Mesenchymal stem cell (in vitro differentiated cells and primary cell): ENCODE measurements at regions not wholly inside any gene's neighbourhood (a gene's known extent, or its start where the extent isn't known, plus 50 kb on each side); places are given as distances from the start of the nearest gene placed in this dataset.

Experiments used
- DNase-seq: peaks from one replicate; pipeline ENCODE4 v3.0.0-alpha.2; 2013
- H2AFZ ChIP-seq: one replicate; pipeline ENCODE4 v1.6.1; 2013; ENCODE audit warnings: low read depth, mild to moderate bottlenecking, control low read depth, inconsistent platforms, low read length, moderate library complexity
- H2AK5ac ChIP-seq: 2 replicates; pipeline ENCODE4 v1.6.1; 2013; ENCODE audit warnings: low read length, moderate library complexity, mild to moderate bottlenecking, inconsistent platforms; ENCODE audit not compliant: severe bottlenecking
- H2BK120ac ChIP-seq: one replicate; pipeline ENCODE4 v1.6.1; 2013; ENCODE audit warnings: low read depth, mild to moderate bottlenecking, inconsistent platforms, low read length, moderate library complexity
- H2BK12ac ChIP-seq, 2 experiments: one replicate each; pipeline ENCODE4 v1.6.1; 2013; ENCODE audit warnings: inconsistent platforms in 2 of 2, low read length in 2 of 2, mild to moderate bottlenecking in 2 of 2, moderate library complexity in 2 of 2, control low read depth in 1 of 2
- H2BK15ac ChIP-seq: one replicate; pipeline ENCODE4 v1.6.1; 2013; ENCODE audit warnings: mild to moderate bottlenecking, low read depth, inconsistent platforms; ENCODE audit not compliant: poor library complexity, severe bottlenecking
- H2BK5ac ChIP-seq: 2 replicates; pipeline ENCODE4 v1.6.1; 2013; ENCODE audit warnings: low read depth, mild to moderate bottlenecking, low read length, control low read depth, inconsistent platforms; ENCODE audit not compliant: poor library complexity, severe bottlenecking
- H3K14ac ChIP-seq, 2 experiments: one replicate each; pipeline ENCODE4 v1.6.1; 2013; ENCODE audit warnings: inconsistent platforms in 2 of 2, low read length in 2 of 2, control low read depth in 1 of 2, mild to moderate bottlenecking in 1 of 2, moderate library complexity in 1 of 2
- H3K18ac ChIP-seq, 2 experiments: one replicate each; pipeline ENCODE4 v1.6.1; 2013; ENCODE audit warnings: inconsistent platforms in 2 of 2, low read length in 2 of 2, control low read depth in 1 of 2, low read depth in 1 of 2, mild to moderate bottlenecking in 1 of 2
- H3K23ac ChIP-seq, 2 experiments: one replicate each; pipeline ENCODE4 v1.6.1; 2013; ENCODE audit warnings: inconsistent platforms in 2 of 2, low read length in 2 of 2, mild to moderate bottlenecking in 2 of 2, moderate library complexity in 2 of 2, control low read depth in 1 of 2
- H3K27ac ChIP-seq: 2 replicates; pipeline ENCODE4 v1.5.1; 2013; ENCODE audit warnings: mild to moderate bottlenecking, moderate library complexity, low read length, control low read depth, inconsistent platforms; ENCODE audit not compliant: poor library complexity, severe bottlenecking
- H3K27me3 ChIP-seq, 2 experiments: 2 replicates each; pipeline versions ENCODE4 v1.6.1 to v1.7.0; 2013; ENCODE audit warnings: low read length in 2 of 2, mild to moderate bottlenecking in 2 of 2, moderate library complexity in 2 of 2, control low read depth in 1 of 2, inconsistent platforms in 1 of 2; ENCODE audit not compliant: control insufficient read depth in 1 of 2, insufficient read depth in 1 of 2
- H3K36me3 ChIP-seq, 2 experiments: 2 replicates each; pipeline versions ENCODE4 v1.6.1 to v1.7.0; 2013; ENCODE audit warnings: low read length in 2 of 2, control low read depth in 1 of 2, inconsistent platforms in 1 of 2, low read depth in 1 of 2, mild to moderate bottlenecking in 1 of 2; ENCODE audit not compliant: insufficient read depth in 2 of 2, control insufficient read depth in 1 of 2
- H3K4ac ChIP-seq, 2 experiments: one replicate each; pipeline ENCODE4 v1.6.1; 2013; ENCODE audit warnings: inconsistent platforms in 2 of 2, low read length in 2 of 2, mild to moderate bottlenecking in 2 of 2, moderate library complexity in 2 of 2, control low read depth in 1 of 2, low read depth in 1 of 2
- H3K4me1 ChIP-seq: 2 replicates; pipeline ENCODE4 v1.6.1; 2013; ENCODE audit warnings: low read depth, low read length, control low read depth; ENCODE audit not compliant: control insufficient read depth, insufficient read depth
- H3K4me2 ChIP-seq: 2 replicates; pipeline ENCODE4 v1.6.1; 2013; ENCODE audit warnings: low read length, mild to moderate bottlenecking, inconsistent platforms; ENCODE audit not compliant: poor library complexity, severe bottlenecking
- H3K4me3 ChIP-seq, 2 experiments: 2 replicates each; pipeline versions ENCODE4 v1.5.1 to v1.7.0; 2013; ENCODE audit warnings: low read length in 2 of 2, mild to moderate bottlenecking in 2 of 2, control low read depth in 1 of 2, low read depth in 1 of 2; ENCODE audit not compliant: insufficient read depth in 1 of 2
- H3K79me1 ChIP-seq: replicated peaks from 2 replicates; pipeline ENCODE4 v1.6.1; 2013; ENCODE audit warnings: mild to moderate bottlenecking, control low read depth, low read length, inconsistent platforms; ENCODE audit not compliant: poor library complexity, severe bottlenecking
- H3K9ac ChIP-seq: 2 replicates; pipeline ENCODE4 v1.7.0; 2013; ENCODE audit warnings: mild to moderate bottlenecking, low read length, moderate library complexity
- H3K9me3 ChIP-seq: 2 replicates; pipeline ENCODE4 v1.7.0; 2013; ENCODE audit warnings: mild to moderate bottlenecking, low read length; ENCODE audit not compliant: control insufficient read depth
- H4K8ac ChIP-seq: one replicate; pipeline ENCODE4 v1.6.1; 2013; ENCODE audit warnings: inconsistent platforms, mild to moderate bottlenecking, low read length, moderate library complexity
- H4K91ac ChIP-seq: one replicate; pipeline ENCODE4 v1.6.1; 2013; ENCODE audit warnings: mild to moderate bottlenecking, low read length, inconsistent platforms
- WGBS: methylation state at CpG from one replicate; pipeline ENCODE4 v1.1.7; 2013; ENCODE audit warnings: mixed read lengths; 5-methylcytosine and 5-hydroxymethylcytosine counted together

- Histone ChIP-seq H3K4ac (no peak overlapping the region), H3K4me3 (no peak overlapping the region), H3K9ac (no peak overlapping the region), H3K4me1 (no peaks in the 10 kb centered on the region), H2BK15ac (no peak overlapping the region), H3K23ac (no peak overlapping the region), H3K4me2 (no peak overlapping the region), H2BK12ac (no peak overlapping the region), H3K9me3 (no peaks in the 10 kb centered on the region), H3K27me3 (no peaks in the 10 kb centered on the region), H3K14ac (no peak overlapping the region), H2AK5ac (no peak overlapping the region), H2BK120ac (no peak overlapping the region), H3K27ac (no peak overlapping the region), H2AFZ (no peak overlapping the region), H3K18ac (no peak overlapping the region), H4K91ac (no peak overlapping the region), H3K36me3 (no peaks in the 10 kb centered on the region), H2BK5ac (no peak overlapping the region), H3K79me1 (no peaks in the 10 kb centered on the region), H4K8ac (no peak overlapping the region)
- WGBS = 77% methylated on average over 9 of the region's 9 CpGs
- no peak for DNase-seq
Measured at GRCh38 chr16:5977329-5977728, 879.7 kb upstream of the EEF2KMT start.

DNA sequence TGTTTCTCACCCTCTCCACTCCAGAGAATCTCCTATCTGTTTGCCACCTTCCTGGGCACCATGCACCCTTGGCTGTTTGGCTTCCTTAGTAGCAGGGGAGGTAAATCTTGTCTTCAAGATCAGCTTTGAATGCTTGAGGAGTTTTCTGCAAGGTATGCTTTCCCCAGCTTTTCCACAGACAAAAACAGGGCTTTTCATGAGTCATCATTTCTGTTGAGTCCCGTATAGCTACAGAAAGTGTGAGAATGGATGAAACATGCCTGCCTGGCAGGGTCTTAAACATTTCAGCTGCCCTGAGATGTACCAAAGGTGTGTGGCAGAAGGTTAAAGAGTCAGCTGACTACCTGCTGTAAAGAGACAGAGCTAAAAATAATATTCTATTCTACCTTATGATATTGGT, 875.2 kb upstream of the EEF2KMT start:
- H3K23ac ChIP-seq = no peak overlapping the region
- no peak overlapping the region for H3K4ac ChIP-seq
- H3K27me3 ChIP-seq = no peaks in the 10 kb centered on the region
- no peak overlapping the region for H3K18ac ChIP-seq
- no peak for DNase-seq
- no peaks in the 10 kb centered on the region for H3K79me1 ChIP-seq
- no peak overlapping the region for H3K27ac ChIP-seq
- no peak overlapping the region for H2BK12ac ChIP-seq
- H4K91ac ChIP-seq = no peak overlapping the region
- no CpG with 5 or more reads among the region's 1 CpG for WGBS
- peaks cover 11% of the 10 kb centered on the region for H3K9me3 ChIP-seq
- H2BK15ac ChIP-seq = no peak overlapping the region
- no peak overlapping the region for H3K9ac ChIP-seq
- H3K36me3 ChIP-seq = no peaks in the 10 kb centered on the region
- no peak overlapping the region for H2BK120ac ChIP-seq
- no peak overlapping the region for H2BK5ac ChIP-seq
- H4K8ac ChIP-seq = no peak overlapping the region
- H3K4me3 ChIP-seq = no peak overlapping the region
- no peak overlapping the region for H2AK5ac ChIP-seq
- no peak overlapping the region for H3K14ac ChIP-seq
- H3K4me2 ChIP-seq = no peak overlapping the region
- H2AFZ ChIP-seq = no peak overlapping the region
- H3K4me1 ChIP-seq = no peaks in the 10 kb centered on the region

GRCh38 chr16:5971924-5972323, 874.3 kb upstream of the EEF2KMT start:
- no peak overlapping the region for H3K27ac ChIP-seq

GRCh38 chr16:5971106-5971505, 873.5 kb upstream of the EEF2KMT start:
- H2BK15ac ChIP-seq = no peak overlapping the region
- H3K23ac ChIP-seq = no peak overlapping the region
- no peak for DNase-seq
- no peak overlapping the region for H3K18ac ChIP-seq
- no peak overlapping the region for H2BK5ac ChIP-seq
- no peak overlapping the region for H2AFZ ChIP-seq
- H2AK5ac ChIP-seq = no peak overlapping the region
- no peaks in the 10 kb centered on the region for H3K79me1 ChIP-seq
- no peak overlapping the region for H3K27ac ChIP-seq
- H2BK120ac ChIP-seq = no peak overlapping the region
- H2BK12ac ChIP-seq = no peak overlapping the region
- no peak overlapping the region for H3K4ac ChIP-seq
- H4K91ac ChIP-seq = no peak overlapping the region
- H3K36me3 ChIP-seq = no peaks in the 10 kb centered on the region
- no peak overlapping the region for H3K4me3 ChIP-seq
- H3K27me3 ChIP-seq = no peaks in the 10 kb centered on the region
- H3K14ac ChIP-seq = no peak overlapping the region
- H3K9ac ChIP-seq = no peak overlapping the region
- no peak overlapping the region for H3K4me2 ChIP-seq
- 59% methylated on average over 1 of the region's 2 CpGs for WGBS
- H3K9me3 ChIP-seq = peaks cover 11% of the 10 kb centered on the region
- H4K8ac ChIP-seq = no peak overlapping the region
- H3K4me1 ChIP-seq = no peaks in the 10 kb centered on the region

More at GRCh38 chr16:5971924-5972323, 874.3 kb upstream of the EEF2KMT start:
- Histone ChIP-seq H3K4ac (no peak overlapping the region), H2BK15ac (no peak overlapping the region), H4K91ac (no peak overlapping the region), H2AK5ac (no peak overlapping the region), H3K14ac (no peak overlapping the region), H3K18ac (no peak overlapping the region), H3K27me3 (no peaks in the 10 kb centered on the region), H3K79me1 (no peaks in the 10 kb centered on the region), H2BK12ac (no peak overlapping the region), H3K9me3 (peaks cover 11% of the 10 kb centered on the region), H3K4me2 (no peak overlapping the region), H3K36me3 (no peaks in the 10 kb centered on the region), H3K4me1 (no peaks in the 10 kb centered on the region), H3K4me3 (no peak overlapping the region), H3K23ac (no peak overlapping the region), H3K9ac (no peak overlapping the region), H4K8ac (no peak overlapping the region), H2AFZ (no peak overlapping the region), H2BK120ac (no peak overlapping the region), H2BK5ac (no peak overlapping the region)
- DNase-seq = no peak
- WGBS = 80% methylated on average over 2 of the region's 2 CpGs
